Mesothelial cell of epicardium (in vitro differentiated cells): ENCODE measurements at regions not wholly inside any gene's neighbourhood (a gene's known extent, or its start where the extent isn't known, plus 50 kb on each side); places are given as distances from the start of the nearest gene placed in this dataset.

Source experiments
- DNase-seq, 2 experiments: peaks; one replicate each; pipeline ENCODE4 v3.0.0; 2021; ENCODE audit warnings: low spot score in 2 of 2; ENCODE audit not compliant: unreplicated experiment in 2 of 2
- H3K27ac Mint-ChIP-seq: 2 replicates; pipeline ENCODE4 v1.8.0; 2021; ENCODE audit warnings: mixed read lengths
- H3K27me3 Mint-ChIP-seq: 2 replicates; pipeline ENCODE4 v1.8.0; 2021; ENCODE audit warnings: low read depth, mixed read lengths
- H3K36me3 Mint-ChIP-seq: 2 replicates; pipeline ENCODE4 v1.8.0; 2021; ENCODE audit warnings: mixed read lengths
- H3K4me1 Mint-ChIP-seq: 2 replicates; pipeline ENCODE4 v1.8.0; 2021; ENCODE audit warnings: mixed read lengths
- H3K4me3 Mint-ChIP-seq: 2 replicates; pipeline ENCODE4 v1.8.0; 2021; ENCODE audit warnings: mild to moderate bottlenecking, moderate library complexity, mixed read lengths
- H3K9me3 Mint-ChIP-seq: 2 replicates; pipeline ENCODE4 v1.8.0; 2021; ENCODE audit warnings: mixed read lengths
- CTCF ChIP-seq: fragments of 200-600 bp; sonication (generic); IDR thresholded peaks from one replicate; pipeline ENCODE4 v1.5.0; 2021; ENCODE audit warnings: antibody characterized with exemption; ENCODE audit not compliant: unreplicated experiment

GRCh38 chr12:111066744-111067437 is 146.5 kb upstream of the MYL2 start:
- Mint-ChIP-seq H3K4me1 (peaks cover 14% of the 10 kb centered on the region), H3K27me3 (no peaks in the 10 kb centered on the region), H3K36me3 (peaks cover 9% of the 10 kb centered on the region), H3K4me3 (no peak overlapping the region), H3K9me3 (peaks cover 11% of the 10 kb centered on the region), H3K27ac (no peak overlapping the region)
- no peak for DNase-seq
- TF ChIP-seq CTCF = no peak

- DNase-seq = no peak
- peaks cover 14% of the 10 kb centered on the region for H3K4me1 Mint-ChIP-seq
- no peaks in the 10 kb centered on the region for H3K27me3 Mint-ChIP-seq
- TF ChIP-seq CTCF = no peak
- H3K27ac Mint-ChIP-seq = no peak overlapping the region
- H3K36me3 Mint-ChIP-seq = no peaks in the 10 kb centered on the region
- no peak overlapping the region for H3K4me3 Mint-ChIP-seq
- no peaks in the 10 kb centered on the region for H3K9me3 Mint-ChIP-seq
Observed at GRCh38 chr12:111064982-111065381, 144.6 kb upstream of the MYL2 start.

GRCh38 chr12:111064154-111064553 is 143.8 kb upstream of the MYL2 start:
- Mint-ChIP-seq H3K4me1 (peaks cover 14% of the 10 kb centered on the region), H3K27ac (no peak overlapping the region), H3K27me3 (no peaks in the 10 kb centered on the region), H3K4me3 (no peak overlapping the region), H3K9me3 (no peaks in the 10 kb centered on the region), H3K36me3 (no peaks in the 10 kb centered on the region)
- no peak for DNase-seq
- no peak for TF ChIP-seq CTCF

GRCh38 chr12:111063295-111064026 is 143.1 kb upstream of the MYL2 start:
- Mint-ChIP-seq H3K27ac (no peak overlapping the region), H3K27me3 (no peaks in the 10 kb centered on the region), H3K4me1 (peaks cover 16% of the 10 kb centered on the region), H3K9me3 (no peaks in the 10 kb centered on the region), H3K36me3 (no peaks in the 10 kb centered on the region), H3K4me3 (no peak overlapping the region)
- no peak for TF ChIP-seq CTCF
- no peak for DNase-seq

GRCh38 chr12:111057701-111058425 is 137.5 kb upstream of the MYL2 start:
- Mint-ChIP-seq H3K27ac (no peak overlapping the region), H3K27me3 (no peaks in the 10 kb centered on the region), H3K9me3 (no peaks in the 10 kb centered on the region), H3K36me3 (no peaks in the 10 kb centered on the region), H3K4me3 (no peak overlapping the region), H3K4me1 (peaks cover 27% of the 10 kb centered on the region)
- TF ChIP-seq CTCF = no peak
- no peak for DNase-seq
